ENCODE measurements at regions not wholly inside any gene's neighbourhood (a gene's known extent, or its start where the extent isn't known, plus 50 kb on each side); places are given as distances from the start of the nearest gene placed in this dataset.

DNA sequence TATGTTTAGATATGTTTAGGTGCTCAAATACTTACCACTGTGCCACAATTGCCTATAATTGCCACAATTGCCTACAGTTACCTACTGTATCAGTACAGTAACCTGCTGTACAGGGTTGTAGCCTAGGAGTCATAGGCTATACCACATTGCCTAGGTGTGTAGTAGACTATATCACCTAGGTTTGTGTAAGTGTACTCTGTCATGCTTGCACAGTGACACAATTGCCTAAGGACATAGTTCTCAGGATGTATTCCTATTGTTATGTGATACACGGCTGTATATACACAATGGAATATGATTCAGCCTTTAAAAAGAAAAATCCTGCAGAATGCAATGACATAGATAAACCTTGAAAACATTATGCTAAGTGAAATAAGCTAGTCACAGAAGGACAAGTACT lies 264.8 kb downstream of the RAP2B start:
- TF ChIP-seq SMC3 (IDR thresholded peaks at IDR 0.05; ENCODE audit: borderline replicate concordance, low read length) (no peak), RELA (IDR thresholded peaks at IDR 0.05; ENCODE audit: borderline replicate concordance, partially characterized antibody) (no peak), MLLT1 (IDR thresholded peaks at IDR 0.05) (no peak), JUNB (IDR thresholded peaks at IDR 0.05) (no peak), CEBPB (IDR thresholded peaks at IDR 0.05; ENCODE audit: borderline replicate concordance in 1 of 2, low read depth in 2 of 2, low read length in 2 of 2) (no peak), ESRRA (IDR thresholded peaks at IDR 0.05; ENCODE audit: low read length) (no peak), ZSCAN29 (IDR thresholded peaks at IDR 0.05) (no peak), EZH2 (IDR thresholded peaks at IDR 0.05; ENCODE audit: borderline replicate concordance, control insufficient read depth, low read depth, low read length) (no peak), REST (IDR thresholded peaks at IDR 0.05; ENCODE audit: low read depth, low read length) (no peak), CREB1 (IDR thresholded peaks at IDR 0.05; ENCODE audit: low read depth) (no peak), E2F8 (IDR thresholded peaks at IDR 0.05; ENCODE audit: low read depth, partially characterized antibody) (no peak), LARP7 (IDR thresholded peaks at IDR 0.05) (no peak)
- TF ChIP-seq, protein P1, sequence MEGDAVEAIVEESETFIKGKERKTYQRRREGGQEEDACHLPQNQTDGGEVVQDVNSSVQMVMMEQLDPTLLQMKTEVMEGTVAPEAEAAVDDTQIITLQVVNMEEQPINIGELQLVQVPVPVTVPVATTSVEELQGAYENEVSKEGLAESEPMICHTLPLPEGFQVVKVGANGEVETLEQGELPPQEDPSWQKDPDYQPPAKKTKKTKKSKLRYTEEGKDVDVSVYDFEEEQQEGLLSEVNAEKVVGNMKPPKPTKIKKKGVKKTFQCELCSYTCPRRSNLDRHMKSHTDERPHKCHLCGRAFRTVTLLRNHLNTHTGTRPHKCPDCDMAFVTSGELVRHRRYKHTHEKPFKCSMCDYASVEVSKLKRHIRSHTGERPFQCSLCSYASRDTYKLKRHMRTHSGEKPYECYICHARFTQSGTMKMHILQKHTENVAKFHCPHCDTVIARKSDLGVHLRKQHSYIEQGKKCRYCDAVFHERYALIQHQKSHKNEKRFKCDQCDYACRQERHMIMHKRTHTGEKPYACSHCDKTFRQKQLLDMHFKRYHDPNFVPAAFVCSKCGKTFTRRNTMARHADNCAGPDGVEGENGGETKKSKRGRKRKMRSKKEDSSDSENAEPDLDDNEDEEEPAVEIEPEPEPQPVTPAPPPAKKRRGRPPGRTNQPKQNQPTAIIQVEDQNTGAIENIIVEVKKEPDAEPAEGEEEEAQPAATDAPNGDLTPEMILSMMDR (IDR thresholded peaks at IDR 0.05 in 2 of 3, conservative IDR thresholded peaks at IDR 0.05 in 1 of 3; ENCODE audit: control insufficient read depth in 2 of 3, extremely low read depth in 1 of 3, insufficient read depth in 1 of 3, low read depth in 3 of 3, low read length in 3 of 3): no peak

Data from GM12878 (cell line).